HCT116 (cell line): ENCODE measurements at regions not wholly inside any gene's neighbourhood (a gene's known extent, or its start where the extent isn't known, plus 50 kb on each side); places are given as distances from the start of the nearest gene placed in this dataset.

ENCODE experiments used
- ATAC-seq: fragments of 200-7000 bp; cut with Tn5 transposase; 2 replicates; pipeline ENCODE4 v1.9.1; 2020; ENCODE audit warnings: mild to moderate bottlenecking, moderate library complexity
- BruUV-seq: library from RNA; stranded (reverse); fragments of 400-500 nt; replicated peaks from 2 replicates; lab custom pipeline; 2021; lab: Mats Ljungman, UMichigan
- CTCF ChIA-PET: fragments of 300-600 bp; sonication (Branson Sonifier 250); formaldehyde crosslinking; loops from one replicate; lab custom pipeline; 2021; ENCODE audit warnings: antibody characterized with exemption; lab: Charles Lee
- POLR2A ChIA-PET: fragments of 300-600, 350-600 bp; sonication (Branson Sonifier 250); formaldehyde crosslinking; loops from one replicate; lab custom pipeline; 2021; ENCODE audit warnings: antibody characterized with exemption; lab: Charles Lee
- RAD21 ChIA-PET, 2 experiments: fragments of 300-600 bp; sonication (Branson Sonifier 250); formaldehyde crosslinking; loops; one replicate each; lab custom pipeline; 2023; ENCODE audit warnings: low total read pairs in 2 of 2; ENCODE audit not compliant: uncharacterized antibody in 2 of 2, unreplicated experiment in 2 of 2, low non-redundant PET in 1 of 2; lab: Charles Lee
- DNase-seq: peaks from one replicate; pipeline ENCODE4 v3.0.0-alpha.2; 2010; ENCODE audit warnings: low read depth, low spot score
- H2AFZ ChIP-seq: fragments of 200-600 bp; shearing (Covaris generic), sonication (generic); 2 replicates; pipeline ENCODE4 v1.6.1; 2017; ENCODE audit warnings: low read depth, mixed run types, mixed read lengths, antibody characterized with exemption, low read length; ENCODE audit not compliant: poor library complexity, severe bottlenecking
- H3K27ac ChIP-seq: 2 replicates; pipeline ENCODE4 v1.5.1; 2012; ENCODE audit warnings: low read depth, low read length
- H3K27me3 ChIP-seq: fragments of 200-600 bp; sonication (generic); 2 replicates; pipeline ENCODE4 v1.6.1; 2016; ENCODE audit warnings: mixed run types, low read length, mixed read lengths; ENCODE audit not compliant: insufficient read depth
- H3K36me3 ChIP-seq, 2 experiments: fragments of 200-500 bp in 1 of 2; fragments of 200-600 bp in 1 of 2; sonication (Bioruptor generic) in 1 of 2; sonication (generic) in 1 of 2; 2 replicates each; pipeline versions ENCODE4 v1.5.1 to v1.6.1; 2014 to 2016; ENCODE audit warnings: low read length in 2 of 2, inconsistent platforms in 1 of 2, mixed read lengths in 1 of 2, mixed run types in 1 of 2; ENCODE audit not compliant: insufficient read depth in 2 of 2, control insufficient read depth in 1 of 2
- H3K4me1 ChIP-seq, 2 experiments: fragments of 200-600 bp in 1 of 2; sonication (generic) in 1 of 2; 2 replicates each; pipeline versions ENCODE4 v1.5.1 to v1.6.1; 2012 to 2017; ENCODE audit warnings: low read length in 2 of 2, inconsistent platforms in 1 of 2, mild to moderate bottlenecking in 1 of 2, mixed read lengths in 1 of 2, mixed run types in 1 of 2, moderate library complexity in 1 of 2; ENCODE audit not compliant: insufficient read depth in 2 of 2, control insufficient read depth in 1 of 2
- H3K4me2 ChIP-seq: fragments of 200-600 bp; sonication (generic); 2 replicates; pipeline ENCODE4 v1.6.1; 2017; ENCODE audit warnings: mixed run types, low read length, mixed read lengths
- H3K4me3 ChIP-seq, 2 experiments: fragments of 200-600 bp in 1 of 2; sonication (generic) in 1 of 2; replicated peaks in 1 of 2; 2 replicates each; pipeline ENCODE4 v1.5.1; 2011 to 2016; ENCODE audit warnings: low read length in 2 of 2, control low read depth in 1 of 2, low read depth in 1 of 2, mild to moderate bottlenecking in 1 of 2, mixed read lengths in 1 of 2, mixed run types in 1 of 2
- H3K79me2 ChIP-seq: fragments of 200-600 bp; sonication (generic); 2 replicates; pipeline ENCODE4 v1.6.1; 2017; ENCODE audit warnings: mild to moderate bottlenecking, mixed run types, low read length, moderate library complexity, mixed read lengths; ENCODE audit not compliant: insufficient read depth
- H3K9ac ChIP-seq: fragments of 200-600 bp; sonication (generic); 2 replicates; pipeline ENCODE4 v1.6.1; 2016; ENCODE audit warnings: low read length, mixed read lengths
- H3K9me2 ChIP-seq: fragments of 200-600 bp; sonication (generic), shearing (Covaris generic); 2 replicates; pipeline ENCODE4 v1.6.1; 2017; ENCODE audit warnings: mixed run types, mild to moderate bottlenecking, moderate library complexity; ENCODE audit not compliant: insufficient read depth
- H3K9me3 ChIP-seq, 2 experiments: fragments of 200-500 bp in 1 of 2; fragments of 200-600 bp in 1 of 2; sonication (Bioruptor generic) in 1 of 2; sonication (generic) in 1 of 2; 2 replicates each; pipeline ENCODE4 v1.6.1; 2014 to 2017; ENCODE audit warnings: low read length in 2 of 2, mixed read lengths in 2 of 2, inconsistent platforms in 1 of 2, low read depth in 1 of 2, mild to moderate bottlenecking in 1 of 2, mixed run types in 1 of 2, moderate library complexity in 1 of 2; ENCODE audit not compliant: control insufficient read depth in 1 of 2, insufficient read depth in 1 of 2
- H4K20me1 ChIP-seq: fragments of 200-600 bp; sonication (generic), shearing (Covaris generic); 2 replicates; pipeline ENCODE4 v1.6.1; 2017; ENCODE audit warnings: mixed run types, mild to moderate bottlenecking, moderate library complexity; ENCODE audit not compliant: insufficient read depth
- ATF3 ChIP-seq: IDR thresholded peaks from 2 replicates; pipeline ENCODE4 v1.6.1; 2012
- CEBPB ChIP-seq: IDR thresholded peaks from 2 replicates; pipeline ENCODE4 v1.6.1; 2012; ENCODE audit warnings: low read depth
- EGR1 ChIP-seq: IDR thresholded peaks from 2 replicates; pipeline ENCODE4 v1.6.1; 2012; ENCODE audit warnings: low read depth
- EZH2 ChIP-seq: fragments of 200-600 bp; sonication (generic); IDR thresholded peaks from 2 replicates; pipeline ENCODE4 v1.6.1; 2017; ENCODE audit warnings: antibody characterized with exemption, mixed run types
- FOSL1 ChIP-seq: IDR thresholded peaks from 2 replicates; pipeline ENCODE4 v1.6.1; 2012; ENCODE audit warnings: low read depth
- POLR2A ChIP-seq: IDR thresholded peaks from 2 replicates; pipeline ENCODE4 v1.7.0; 2011; ENCODE audit warnings: borderline replicate concordance; ENCODE audit not compliant: insufficient read depth, insufficient read length; ENCODE audit errors: extremely low read depth
- POLR2AphosphoS5 ChIP-seq: IDR thresholded peaks from 2 replicates; pipeline ENCODE4 v1.6.1; 2011; ENCODE audit warnings: mild to moderate bottlenecking, low read depth, low read length, moderate library complexity
- RAD21 ChIP-seq: IDR thresholded peaks from 2 replicates; pipeline ENCODE4 v1.6.1; 2012; ENCODE audit warnings: low read depth, mild to moderate bottlenecking
- REST ChIP-seq: IDR thresholded peaks from 2 replicates; pipeline ENCODE4 v1.6.1; 2012; ENCODE audit warnings: low read depth
- SP1 ChIP-seq: IDR thresholded peaks from 2 replicates; pipeline ENCODE4 v1.6.1; 2012; ENCODE audit warnings: low read depth
- SRF ChIP-seq: IDR thresholded peaks from 2 replicates; pipeline ENCODE4 v1.6.1; 2012; ENCODE audit warnings: low read depth
- TCF7L2 ChIP-seq: IDR thresholded peaks from 2 replicates; pipeline ENCODE4 v1.7.0; 2011; ENCODE audit warnings: borderline replicate concordance, inconsistent platforms; ENCODE audit not compliant: insufficient read depth, insufficient read length; ENCODE audit errors: extremely low read depth
- YY1 ChIP-seq: IDR thresholded peaks from 2 replicates; pipeline ENCODE4 v1.6.1; 2011; ENCODE audit warnings: low read length, low read depth, moderate library complexity, mild to moderate bottlenecking; ENCODE audit not compliant: insufficient replicate concordance; ENCODE audit errors: extremely low read depth
- ZFX ChIP-seq: fragments of 450-650 bp; IDR thresholded peaks from 2 replicates; pipeline ENCODE4 v1.6.1; 2017
- ZNF274 ChIP-seq: fragments of 200-500 bp; sonication (Bioruptor generic); IDR thresholded peaks from 2 replicates; pipeline ENCODE4 v1.6.1; 2014; ENCODE audit warnings: mild to moderate bottlenecking, low read depth, low read length, inconsistent platforms
- intact Hi-C: fragments of 100-400 bp; cut with micrococcal nuclease; formaldehyde crosslinking; loops from 2 replicates; pipeline ENCODE4 v1.10.0; 2022
- TF ChIP-seq, protein P1 (sequence below): IDR thresholded peaks from 2 replicates; pipeline ENCODE4 v1.6.1; 2011; ENCODE audit warnings: mild to moderate bottlenecking, low read length, moderate library complexity; ENCODE audit not compliant: insufficient replicate concordance; ENCODE audit errors: extremely low read depth

GRCh38 chr4:18343581-18343980 lies 322.0 kb upstream of the LCORL start:
- no peak for DNase-seq
- no peaks in the 10 kb centered on the region for H3K9me2 ChIP-seq
- ChIA-PET CTCF (no interaction called here), POLR2A (no interaction called here), RAD21 (no interaction called here)
- no peak overlapping the region for H3K4me3 ChIP-seq
- no peaks in the 10 kb centered on the region for H3K4me1 ChIP-seq
- ATAC-seq = no peak
- no peaks in the 10 kb centered on the region for H3K27me3 ChIP-seq
- H3K36me3 ChIP-seq = no peaks in the 10 kb centered on the region
- intact Hi-C loops = no loop called here
- H3K79me2 ChIP-seq = no peaks in the 10 kb centered on the region
- no peak overlapping the region for H3K4me2 ChIP-seq
- no peak for TF ChIP-seq EZH2
- no peak for TF ChIP-seq ZFX
- no peak for TF ChIP-seq EGR1
- no peaks in the 10 kb centered on the region for H4K20me1 ChIP-seq
- H2AFZ ChIP-seq = no peak overlapping the region
- no peak overlapping the region for H3K9ac ChIP-seq
- no TSS peak for BruUV-seq
- H3K9me3 ChIP-seq = no peaks in the 10 kb centered on the region
- H3K27ac ChIP-seq = no peak overlapping the region

- no peak for ATAC-seq
- Histone ChIP-seq H3K27ac (no peak overlapping the region), H3K9ac (no peak overlapping the region), H3K4me2 (no peak overlapping the region), H3K36me3 (no peaks in the 10 kb centered on the region), H3K4me1 (no peaks in the 10 kb centered on the region), H3K27me3 (no peaks in the 10 kb centered on the region), H3K9me3 (no peaks in the 10 kb centered on the region), H3K79me2 (no peaks in the 10 kb centered on the region), H3K9me2 (no peaks in the 10 kb centered on the region), H2AFZ (no peak overlapping the region), H4K20me1 (no peaks in the 10 kb centered on the region), H3K4me3 (no peak overlapping the region)
- intact Hi-C loops = no loop called here
- no TSS peak for BruUV-seq
- CTCF ChIA-PET = no interaction called here
- RAD21 ChIA-PET = no interaction called here
- DNase-seq = no peak
- POLR2A ChIA-PET = no interaction called here
- no peak for TF ChIP-seq REST
- TF ChIP-seq ZNF274 = no peak
- no peak for TF ChIP-seq CEBPB
- no peak for TF ChIP-seq TCF7L2
- no peak for TF ChIP-seq YY1
- TF ChIP-seq SP1 = no peak
- TF ChIP-seq EGR1 = no peak
- no peak for TF ChIP-seq ATF3
- TF ChIP-seq, protein P1, sequence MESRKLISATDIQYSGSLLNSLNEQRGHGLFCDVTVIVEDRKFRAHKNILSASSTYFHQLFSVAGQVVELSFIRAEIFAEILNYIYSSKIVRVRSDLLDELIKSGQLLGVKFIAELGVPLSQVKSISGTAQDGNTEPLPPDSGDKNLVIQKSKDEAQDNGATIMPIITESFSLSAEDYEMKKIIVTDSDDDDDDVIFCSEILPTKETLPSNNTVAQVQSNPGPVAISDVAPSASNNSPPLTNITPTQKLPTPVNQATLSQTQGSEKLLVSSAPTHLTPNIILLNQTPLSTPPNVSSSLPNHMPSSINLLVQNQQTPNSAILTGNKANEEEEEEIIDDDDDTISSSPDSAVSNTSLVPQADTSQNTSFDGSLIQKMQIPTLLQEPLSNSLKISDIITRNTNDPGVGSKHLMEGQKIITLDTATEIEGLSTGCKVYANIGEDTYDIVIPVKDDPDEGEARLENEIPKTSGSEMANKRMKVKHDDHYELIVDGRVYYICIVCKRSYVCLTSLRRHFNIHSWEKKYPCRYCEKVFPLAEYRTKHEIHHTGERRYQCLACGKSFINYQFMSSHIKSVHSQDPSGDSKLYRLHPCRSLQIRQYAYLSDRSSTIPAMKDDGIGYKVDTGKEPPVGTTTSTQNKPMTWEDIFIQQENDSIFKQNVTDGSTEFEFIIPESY = no peak
- TF ChIP-seq EZH2 = no peak
- no peak for TF ChIP-seq POLR2A
- no peak for TF ChIP-seq POLR2AphosphoS5
- no peak for TF ChIP-seq SRF
- TF ChIP-seq RAD21 = no peak
- TF ChIP-seq FOSL1 = no peak
Observed at GRCh38 chr4:18342847-18343246, 321.3 kb upstream of the LCORL start.
